ENCODE measurements at regions not wholly inside any gene's neighbourhood (a gene's known extent, or its start where the extent isn't known, plus 50 kb on each side); places are given as distances from the start of the nearest gene placed in this dataset.

DNA sequence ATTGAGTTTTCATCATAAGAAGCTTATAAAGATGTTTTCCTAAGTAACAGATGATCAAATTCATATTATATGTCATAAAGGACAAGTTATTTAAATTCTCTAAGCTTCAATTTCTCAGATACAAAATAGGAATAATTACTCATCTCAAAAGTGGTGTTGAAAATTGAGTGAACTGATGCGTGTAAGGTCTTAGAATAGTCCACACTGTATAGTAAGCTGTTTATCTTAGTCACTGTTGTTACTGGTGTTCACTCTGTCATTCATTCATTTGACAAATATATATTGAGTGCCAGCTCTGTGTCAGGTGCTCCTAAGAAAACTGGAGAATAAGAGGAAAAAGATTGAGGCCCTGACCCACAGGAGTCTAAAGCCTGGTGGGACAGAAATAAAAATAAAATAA lies 186.3 kb upstream of the BRINP3 start:
- ChIA-PET POLR2A (no interaction called here), CTCF (no interaction called here)
- H3K36me3 Mint-ChIP-seq = no peaks in the 10 kb centered on the region
- TF ChIP-seq, protein P1, sequence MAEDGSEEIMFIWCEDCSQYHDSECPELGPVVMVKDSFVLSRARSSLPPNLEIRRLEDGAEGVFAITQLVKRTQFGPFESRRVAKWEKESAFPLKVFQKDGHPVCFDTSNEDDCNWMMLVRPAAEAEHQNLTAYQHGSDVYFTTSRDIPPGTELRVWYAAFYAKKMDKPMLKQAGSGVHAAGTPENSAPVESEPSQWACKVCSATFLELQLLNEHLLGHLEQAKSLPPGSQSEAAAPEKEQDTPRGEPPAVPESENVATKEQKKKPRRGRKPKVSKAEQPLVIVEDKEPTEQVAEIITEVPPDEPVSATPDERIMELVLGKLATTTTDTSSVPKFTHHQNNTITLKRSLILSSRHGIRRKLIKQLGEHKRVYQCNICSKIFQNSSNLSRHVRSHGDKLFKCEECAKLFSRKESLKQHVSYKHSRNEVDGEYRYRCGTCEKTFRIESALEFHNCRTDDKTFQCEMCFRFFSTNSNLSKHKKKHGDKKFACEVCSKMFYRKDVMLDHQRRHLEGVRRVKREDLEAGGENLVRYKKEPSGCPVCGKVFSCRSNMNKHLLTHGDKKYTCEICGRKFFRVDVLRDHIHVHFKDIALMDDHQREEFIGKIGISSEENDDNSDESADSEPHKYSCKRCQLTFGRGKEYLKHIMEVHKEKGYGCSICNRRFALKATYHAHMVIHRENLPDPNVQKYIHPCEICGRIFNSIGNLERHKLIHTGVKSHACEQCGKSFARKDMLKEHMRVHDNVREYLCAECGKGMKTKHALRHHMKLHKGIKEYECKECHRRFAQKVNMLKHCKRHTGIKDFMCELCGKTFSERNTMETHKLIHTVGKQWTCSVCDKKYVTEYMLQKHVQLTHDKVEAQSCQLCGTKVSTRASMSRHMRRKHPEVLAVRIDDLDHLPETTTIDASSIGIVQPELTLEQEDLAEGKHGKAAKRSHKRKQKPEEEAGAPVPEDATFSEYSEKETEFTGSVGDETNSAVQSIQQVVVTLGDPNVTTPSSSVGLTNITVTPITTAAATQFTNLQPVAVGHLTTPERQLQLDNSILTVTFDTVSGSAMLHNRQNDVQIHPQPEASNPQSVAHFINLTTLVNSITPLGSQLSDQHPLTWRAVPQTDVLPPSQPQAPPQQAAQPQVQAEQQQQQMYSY (CRISPR knock-in tag; IDR thresholded peaks at IDR 0.05) = no peak
- TF ChIP-seq GABPB1 (CRISPR knock-in tag; IDR thresholded peaks at IDR 0.05) (no peak), NFE2L1 (CRISPR knock-in tag; IDR thresholded peaks at IDR 0.05) (no peak), CREB1 (CRISPR knock-in tag; IDR thresholded peaks at IDR 0.05) (no peak), ZNF423 (CRISPR knock-in tag; IDR thresholded peaks at IDR 0.05) (no peak), ZNF138 (CRISPR knock-in tag; conservative IDR thresholded peaks at IDR 0.05) (no peak), PRRX2 (CRISPR knock-in tag; IDR thresholded peaks at IDR 0.05) (no peak), CBFB (CRISPR knock-in tag; IDR thresholded peaks at IDR 0.05; ENCODE audit: low read depth) (no peak)
- TF ChIP-seq, protein P2, sequence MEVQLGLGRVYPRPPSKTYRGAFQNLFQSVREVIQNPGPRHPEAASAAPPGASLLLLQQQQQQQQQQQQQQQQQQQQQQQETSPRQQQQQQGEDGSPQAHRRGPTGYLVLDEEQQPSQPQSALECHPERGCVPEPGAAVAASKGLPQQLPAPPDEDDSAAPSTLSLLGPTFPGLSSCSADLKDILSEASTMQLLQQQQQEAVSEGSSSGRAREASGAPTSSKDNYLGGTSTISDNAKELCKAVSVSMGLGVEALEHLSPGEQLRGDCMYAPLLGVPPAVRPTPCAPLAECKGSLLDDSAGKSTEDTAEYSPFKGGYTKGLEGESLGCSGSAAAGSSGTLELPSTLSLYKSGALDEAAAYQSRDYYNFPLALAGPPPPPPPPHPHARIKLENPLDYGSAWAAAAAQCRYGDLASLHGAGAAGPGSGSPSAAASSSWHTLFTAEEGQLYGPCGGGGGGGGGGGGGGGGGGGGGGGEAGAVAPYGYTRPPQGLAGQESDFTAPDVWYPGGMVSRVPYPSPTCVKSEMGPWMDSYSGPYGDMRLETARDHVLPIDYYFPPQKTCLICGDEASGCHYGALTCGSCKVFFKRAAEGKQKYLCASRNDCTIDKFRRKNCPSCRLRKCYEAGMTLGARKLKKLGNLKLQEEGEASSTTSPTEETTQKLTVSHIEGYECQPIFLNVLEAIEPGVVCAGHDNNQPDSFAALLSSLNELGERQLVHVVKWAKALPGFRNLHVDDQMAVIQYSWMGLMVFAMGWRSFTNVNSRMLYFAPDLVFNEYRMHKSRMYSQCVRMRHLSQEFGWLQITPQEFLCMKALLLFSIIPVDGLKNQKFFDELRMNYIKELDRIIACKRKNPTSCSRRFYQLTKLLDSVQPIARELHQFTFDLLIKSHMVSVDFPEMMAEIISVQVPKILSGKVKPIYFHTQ (CRISPR knock-in tag; IDR thresholded peaks at IDR 0.05) = no peak
- TF ChIP-seq, protein P3, sequence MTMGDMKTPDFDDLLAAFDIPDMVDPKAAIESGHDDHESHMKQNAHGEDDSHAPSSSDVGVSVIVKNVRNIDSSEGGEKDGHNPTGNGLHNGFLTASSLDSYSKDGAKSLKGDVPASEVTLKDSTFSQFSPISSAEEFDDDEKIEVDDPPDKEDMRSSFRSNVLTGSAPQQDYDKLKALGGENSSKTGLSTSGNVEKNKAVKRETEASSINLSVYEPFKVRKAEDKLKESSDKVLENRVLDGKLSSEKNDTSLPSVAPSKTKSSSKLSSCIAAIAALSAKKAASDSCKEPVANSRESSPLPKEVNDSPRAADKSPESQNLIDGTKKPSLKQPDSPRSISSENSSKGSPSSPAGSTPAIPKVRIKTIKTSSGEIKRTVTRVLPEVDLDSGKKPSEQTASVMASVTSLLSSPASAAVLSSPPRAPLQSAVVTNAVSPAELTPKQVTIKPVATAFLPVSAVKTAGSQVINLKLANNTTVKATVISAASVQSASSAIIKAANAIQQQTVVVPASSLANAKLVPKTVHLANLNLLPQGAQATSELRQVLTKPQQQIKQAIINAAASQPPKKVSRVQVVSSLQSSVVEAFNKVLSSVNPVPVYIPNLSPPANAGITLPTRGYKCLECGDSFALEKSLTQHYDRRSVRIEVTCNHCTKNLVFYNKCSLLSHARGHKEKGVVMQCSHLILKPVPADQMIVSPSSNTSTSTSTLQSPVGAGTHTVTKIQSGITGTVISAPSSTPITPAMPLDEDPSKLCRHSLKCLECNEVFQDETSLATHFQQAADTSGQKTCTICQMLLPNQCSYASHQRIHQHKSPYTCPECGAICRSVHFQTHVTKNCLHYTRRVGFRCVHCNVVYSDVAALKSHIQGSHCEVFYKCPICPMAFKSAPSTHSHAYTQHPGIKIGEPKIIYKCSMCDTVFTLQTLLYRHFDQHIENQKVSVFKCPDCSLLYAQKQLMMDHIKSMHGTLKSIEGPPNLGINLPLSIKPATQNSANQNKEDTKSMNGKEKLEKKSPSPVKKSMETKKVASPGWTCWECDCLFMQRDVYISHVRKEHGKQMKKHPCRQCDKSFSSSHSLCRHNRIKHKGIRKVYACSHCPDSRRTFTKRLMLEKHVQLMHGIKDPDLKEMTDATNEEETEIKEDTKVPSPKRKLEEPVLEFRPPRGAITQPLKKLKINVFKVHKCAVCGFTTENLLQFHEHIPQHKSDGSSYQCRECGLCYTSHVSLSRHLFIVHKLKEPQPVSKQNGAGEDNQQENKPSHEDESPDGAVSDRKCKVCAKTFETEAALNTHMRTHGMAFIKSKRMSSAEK (CRISPR knock-in tag; IDR thresholded peaks at IDR 0.05; ENCODE audit: borderline replicate concordance) = no peak
- ATAC-seq (no peak), DNase-seq (ENCODE audit: low spot score) (no peak)
- no peaks in the 10 kb centered on the region for H3K9me3 Mint-ChIP-seq
- no peak overlapping the region for H3K27ac Mint-ChIP-seq
- H3K4me1 Mint-ChIP-seq = no peaks in the 10 kb centered on the region
- H3K27me3 Mint-ChIP-seq (ENCODE audit: low read depth) = no peaks in the 10 kb centered on the region
- H3K4me3 Mint-ChIP-seq = no peak overlapping the region

GRCh38 chr1:190665045-190665444 lies 187.4 kb upstream of the BRINP3 start:
- TF ChIP-seq FOXK1 (CRISPR knock-in tag; IDR thresholded peaks at IDR 0.05) = no peak
- no peak for TF ChIP-seq ZNF671 (CRISPR knock-in tag; IDR thresholded peaks at IDR 0.05)
- no peak for TF ChIP-seq STAT6 (CRISPR knock-in tag; conservative IDR thresholded peaks at IDR 0.05; ENCODE audit: low read depth)
- no peak for TF ChIP-seq ARID4B (CRISPR knock-in tag; IDR thresholded peaks at IDR 0.05; ENCODE audit: borderline replicate concordance)
- no peak for TF ChIP-seq SMAD3 (CRISPR knock-in tag; IDR thresholded peaks at IDR 0.05; ENCODE audit: borderline replicate concordance)
- no peaks in the 10 kb centered on the region for H3K27me3 Mint-ChIP-seq (ENCODE audit: low read depth)
- CTCF ChIA-PET = no interaction called here
- peaks cover 4% of the 10 kb centered on the region; the same call in 1 of the 2 replicates for H3K36me3 Mint-ChIP-seq
- DNase-seq (ENCODE audit: low spot score) (no peak), ATAC-seq (no peak)
- H3K9me3 Mint-ChIP-seq = peaks cover 6% of the 10 kb centered on the region
- no peaks in the 10 kb centered on the region for H3K4me1 Mint-ChIP-seq
- POLR2A ChIA-PET = no interaction called here
- H3K4me3 Mint-ChIP-seq = no peak overlapping the region
- no peak overlapping the region for H3K27ac Mint-ChIP-seq
